ENCODE measurements at regions not wholly inside any gene's neighbourhood (a gene's known extent, or its start where the extent isn't known, plus 50 kb on each side); places are given as distances from the start of the nearest gene placed in this dataset.

- Histone ChIP-seq H3K27me3 (ENCODE audit: insufficient read depth, insufficient read length) (no peaks in the 10 kb centered on the region), H3K9me3 (ENCODE audit: insufficient read depth, low read length) (no peaks in the 10 kb centered on the region), H3K4me1 (ENCODE audit: insufficient read depth, insufficient read length) (no peaks in the 10 kb centered on the region), H3K4me3 (ENCODE audit: insufficient read length, low read depth) (no peak overlapping the region), H3K36me3 (ENCODE audit: insufficient read depth, insufficient read length, low read length) (no peaks in the 10 kb centered on the region), H3K9ac (ENCODE audit: insufficient read length, low read depth) (no peak overlapping the region)
- TF ChIP-seq YY1 (IDR thresholded peaks at IDR 0.05; ENCODE audit: insufficient read depth, insufficient read length) (no peak), ZNF274 (IDR thresholded peaks at IDR 0.05; ENCODE audit: low read depth, low read length) (no peak), SUZ12 (IDR thresholded peaks at IDR 0.05; ENCODE audit: extremely low read depth, insufficient read depth, insufficient read length) (no peak)
- DNase-seq (ENCODE audit: low read depth, low spot score) = no peak
Measured at GRCh38 chr4:110394871-110395270, 81.1 kb upstream of the ENPEP start.

DNA sequence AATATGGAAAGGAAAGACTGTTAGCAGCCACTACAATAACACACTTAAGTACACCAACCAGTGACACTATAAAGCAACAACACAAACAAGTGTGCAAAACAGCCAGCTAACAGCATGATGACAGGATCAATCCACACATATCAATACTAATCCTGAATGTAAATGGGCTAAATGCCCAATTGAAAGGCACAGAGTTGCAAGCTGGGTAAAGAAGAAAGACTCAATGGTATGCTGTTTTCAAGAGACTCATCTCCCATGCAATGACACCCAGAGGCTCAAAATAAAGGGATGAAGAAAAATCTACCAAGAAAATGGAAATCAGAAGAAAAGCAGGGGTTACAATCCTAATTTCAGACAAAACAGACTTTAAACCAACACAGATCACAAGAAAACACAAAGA is 94.2 kb upstream of the ENPEP start:
- no peak overlapping the region for H3K4me3 ChIP-seq (ENCODE audit: insufficient read length, low read depth)
- no peaks in the 10 kb centered on the region for H3K4me1 ChIP-seq (ENCODE audit: insufficient read depth, insufficient read length)
- H3K9ac ChIP-seq (ENCODE audit: insufficient read length, low read depth) = no peak overlapping the region
- TF ChIP-seq ZNF274 (IDR thresholded peaks at IDR 0.05; ENCODE audit: low read depth, low read length) (no peak), SUZ12 (IDR thresholded peaks at IDR 0.05; ENCODE audit: extremely low read depth, insufficient read depth, insufficient read length) (no peak), YY1 (IDR thresholded peaks at IDR 0.05; ENCODE audit: insufficient read depth, insufficient read length) (no peak)
- peaks cover 3% of the 10 kb centered on the region; the same call in 1 of the 2 replicates for H3K9me3 ChIP-seq (ENCODE audit: insufficient read depth, low read length)
- no peak for DNase-seq (ENCODE audit: low read depth, low spot score)
- H3K27me3 ChIP-seq (ENCODE audit: insufficient read depth, insufficient read length) = no peaks in the 10 kb centered on the region
- H3K36me3 ChIP-seq (ENCODE audit: insufficient read depth, insufficient read length, low read length) = no peaks in the 10 kb centered on the region

- no peak for DNase-seq (ENCODE audit: low read depth, low spot score)
Measured at GRCh38 chr4:110372485-110372884, 103.5 kb upstream of the ENPEP start.

DNA sequence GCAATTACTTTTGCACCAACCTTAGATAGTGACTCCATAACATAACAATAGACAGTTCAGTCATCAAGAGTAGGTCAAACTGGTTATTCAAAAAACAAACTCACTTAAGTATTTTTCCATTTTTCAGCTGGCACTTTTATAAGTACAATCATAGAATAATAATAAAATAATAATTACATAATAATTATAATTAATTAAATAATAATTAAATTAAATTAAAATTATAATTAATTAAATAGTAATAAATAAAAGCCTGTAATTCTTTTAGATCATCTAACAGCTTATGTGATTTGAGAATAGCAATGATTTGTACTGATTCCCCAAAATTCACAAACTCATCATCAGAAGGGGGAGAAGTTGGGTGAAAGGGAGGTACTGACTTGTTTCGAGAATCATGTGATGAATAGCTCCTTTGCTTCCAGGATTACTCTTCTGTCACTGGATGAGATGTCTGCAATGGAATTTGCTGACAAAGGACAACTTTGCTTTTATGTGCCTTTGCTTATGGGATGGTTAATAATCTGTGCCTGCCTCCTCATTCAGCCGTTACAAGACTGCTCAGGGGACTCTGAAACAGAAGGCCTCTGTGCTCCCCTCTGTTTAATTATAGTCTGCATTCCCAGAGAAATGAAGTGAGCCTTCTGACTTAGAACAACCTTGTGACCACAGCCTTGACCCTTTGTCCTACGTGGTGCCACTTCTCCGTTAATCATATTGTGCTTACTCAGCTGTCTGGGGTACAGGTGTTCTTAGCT is 104.8 kb upstream of the ENPEP start:
- no peak for TF ChIP-seq YY1 (IDR thresholded peaks at IDR 0.05; ENCODE audit: insufficient read depth, insufficient read length)
- no peak for TF ChIP-seq ZNF274 (IDR thresholded peaks at IDR 0.05; ENCODE audit: low read depth, low read length)
- TF ChIP-seq SUZ12 (IDR thresholded peaks at IDR 0.05; ENCODE audit: extremely low read depth, insufficient read depth, insufficient read length) = no peak
- Histone ChIP-seq H3K27me3 (ENCODE audit: insufficient read depth, insufficient read length) (no peaks in the 10 kb centered on the region), H3K4me3 (ENCODE audit: insufficient read length, low read depth) (no peak overlapping the region), H3K9ac (ENCODE audit: insufficient read length, low read depth) (no peak overlapping the region), H3K4me1 (ENCODE audit: insufficient read depth, insufficient read length) (no peaks in the 10 kb centered on the region), H3K36me3 (ENCODE audit: insufficient read depth, insufficient read length, low read length) (no peaks in the 10 kb centered on the region), H3K9me3 (ENCODE audit: insufficient read depth, low read length) (no peaks in the 10 kb centered on the region)
- no peak for DNase-seq (ENCODE audit: low read depth, low spot score)

More at GRCh38 chr4:110372485-110372884, 103.5 kb upstream of the ENPEP start:
- no peak overlapping the region for H3K9ac ChIP-seq (ENCODE audit: insufficient read length, low read depth)
- no peaks in the 10 kb centered on the region for H3K4me1 ChIP-seq (ENCODE audit: insufficient read depth, insufficient read length)
- H3K9me3 ChIP-seq (ENCODE audit: insufficient read depth, low read length) = no peaks in the 10 kb centered on the region
- TF ChIP-seq ZNF274 (IDR thresholded peaks at IDR 0.05; ENCODE audit: low read depth, low read length) (no peak), YY1 (IDR thresholded peaks at IDR 0.05; ENCODE audit: insufficient read depth, insufficient read length) (no peak), SUZ12 (IDR thresholded peaks at IDR 0.05; ENCODE audit: extremely low read depth, insufficient read depth, insufficient read length) (no peak)
- no peaks in the 10 kb centered on the region for H3K36me3 ChIP-seq (ENCODE audit: insufficient read depth, insufficient read length, low read length)
- no peak overlapping the region for H3K4me3 ChIP-seq (ENCODE audit: insufficient read length, low read depth)
- no peaks in the 10 kb centered on the region for H3K27me3 ChIP-seq (ENCODE audit: insufficient read depth, insufficient read length)

- TF ChIP-seq YY1 (IDR thresholded peaks at IDR 0.05; ENCODE audit: insufficient read depth, insufficient read length) (no peak), SUZ12 (IDR thresholded peaks at IDR 0.05; ENCODE audit: extremely low read depth, insufficient read depth, insufficient read length) (no peak), ZNF274 (IDR thresholded peaks at IDR 0.05; ENCODE audit: low read depth, low read length) (no peak)
- Histone ChIP-seq H3K36me3 (ENCODE audit: insufficient read depth, insufficient read length, low read length) (no peaks in the 10 kb centered on the region), H3K27me3 (ENCODE audit: insufficient read depth, insufficient read length) (no peaks in the 10 kb centered on the region), H3K4me1 (ENCODE audit: insufficient read depth, insufficient read length) (no peaks in the 10 kb centered on the region), H3K4me3 (ENCODE audit: insufficient read length, low read depth) (no peak overlapping the region), H3K9ac (ENCODE audit: insufficient read length, low read depth) (no peak overlapping the region), H3K9me3 (ENCODE audit: insufficient read depth, low read length) (no peaks in the 10 kb centered on the region)
- DNase-seq (ENCODE audit: low read depth, low spot score) = no peak
Measured at GRCh38 chr4:110368409-110368808, 107.5 kb upstream of the ENPEP start.

GRCh38 chr4:110367156-110367555 is 108.8 kb upstream of the ENPEP start:
- Histone ChIP-seq H3K27me3 (ENCODE audit: insufficient read depth, insufficient read length) (no peaks in the 10 kb centered on the region), H3K4me3 (ENCODE audit: insufficient read length, low read depth) (no peak overlapping the region), H3K4me1 (ENCODE audit: insufficient read depth, insufficient read length) (no peaks in the 10 kb centered on the region), H3K36me3 (ENCODE audit: insufficient read depth, insufficient read length, low read length) (no peaks in the 10 kb centered on the region), H3K9me3 (ENCODE audit: insufficient read depth, low read length) (no peaks in the 10 kb centered on the region), H3K9ac (ENCODE audit: insufficient read length, low read depth) (no peak overlapping the region)
- TF ChIP-seq SUZ12 (IDR thresholded peaks at IDR 0.05; ENCODE audit: extremely low read depth, insufficient read depth, insufficient read length) (no peak), ZNF274 (IDR thresholded peaks at IDR 0.05; ENCODE audit: low read depth, low read length) (no peak), YY1 (IDR thresholded peaks at IDR 0.05; ENCODE audit: insufficient read depth, insufficient read length) (no peak)
- no peak for DNase-seq (ENCODE audit: low read depth, low spot score)

DNA sequence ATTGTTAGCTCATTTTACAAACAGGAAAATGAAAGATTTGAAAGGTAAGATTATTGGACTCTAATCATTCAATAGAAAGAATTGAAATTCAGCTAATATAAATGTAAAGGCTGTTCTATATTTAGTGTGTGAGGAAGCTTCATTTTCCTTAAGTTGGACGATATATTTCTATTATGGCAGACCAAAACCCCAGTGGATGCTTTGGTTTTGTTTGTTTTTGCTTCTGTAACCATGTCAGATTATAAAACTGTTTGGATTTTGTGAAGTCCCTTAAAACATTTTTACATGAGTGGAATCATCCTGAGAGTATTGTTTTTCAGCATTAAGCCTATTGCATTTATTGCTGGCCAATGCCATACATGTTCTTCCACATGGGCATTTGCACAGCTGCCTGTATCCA is 110.2 kb upstream of the ENPEP start:
- TF ChIP-seq YY1 (IDR thresholded peaks at IDR 0.05; ENCODE audit: insufficient read depth, insufficient read length) = no peak
- TF ChIP-seq SUZ12 (IDR thresholded peaks at IDR 0.05; ENCODE audit: extremely low read depth, insufficient read depth, insufficient read length) = no peak
- no peak for TF ChIP-seq ZNF274 (IDR thresholded peaks at IDR 0.05; ENCODE audit: low read depth, low read length)
- DNase-seq (ENCODE audit: low read depth, low spot score) = no peak

More for the DNA sequence above, 110.2 kb upstream of the ENPEP start:
- Histone ChIP-seq H3K36me3 (ENCODE audit: insufficient read depth, insufficient read length, low read length) (no peaks in the 10 kb centered on the region), H3K27me3 (ENCODE audit: insufficient read depth, insufficient read length) (no peaks in the 10 kb centered on the region), H3K4me1 (ENCODE audit: insufficient read depth, insufficient read length) (no peaks in the 10 kb centered on the region), H3K9ac (ENCODE audit: insufficient read length, low read depth) (no peak overlapping the region), H3K9me3 (ENCODE audit: insufficient read depth, low read length) (no peaks in the 10 kb centered on the region), H3K4me3 (ENCODE audit: insufficient read length, low read depth) (no peak overlapping the region)

Data from NT2/D1 (cell line).